Endothelial cell of umbilical vein (primary cell): ENCODE measurements at regions not wholly inside any gene's neighbourhood (a gene's known extent, or its start where the extent isn't known, plus 50 kb on each side); places are given as distances from the start of the nearest gene placed in this dataset.

Experiments
- BruUV-seq: library from RNA; stranded (reverse); fragments of 400-500 nt; replicated peaks from 2 replicates; lab custom pipeline; 2021; lab: Mats Ljungman, UMichigan
- CTCF ChIA-PET: fragments of 300-600, 350-600 bp; sonication (Branson Sonifier 250); formaldehyde crosslinking; loops from one replicate; lab custom pipeline; 2021; ENCODE audit warnings: antibody characterized with exemption, inconsistent platforms; lab: Charles Lee
- POLR2A ChIA-PET: fragments of 300-600, 350-600 bp; sonication (Branson Sonifier 250); formaldehyde crosslinking; loops from one replicate; lab custom pipeline; 2021; ENCODE audit warnings: antibody characterized with exemption, inconsistent platforms; lab: Charles Lee
- DNase-seq: peaks from one replicate; pipeline ENCODE4 v3.0.0-alpha.2; 2011; ENCODE audit warnings: low read depth, low spot score
- FAIRE-seq: peaks from 2 replicates; lab custom pipeline; 2011; peaks lifted over from hg19 to GRCh38; lab: Jason Lieb, UNC
- H2AFZ ChIP-seq: 2 replicates; pipeline ENCODE4 v1.6.0; 2012; ENCODE audit warnings: low read depth, low read length, control low read depth, inconsistent platforms
- H3K27ac ChIP-seq: 2 replicates; pipeline ENCODE4 v1.5.1; 2011; ENCODE audit warnings: low read depth, mild to moderate bottlenecking, control low read depth, low read length, moderate library complexity; ENCODE audit not compliant: insufficient read depth
- H3K27me3 ChIP-seq, 2 experiments: 2 replicates each; pipeline versions ENCODE4 v1.6.0 to v1.6.1; 2011; ENCODE audit warnings: low read length in 2 of 2, mixed read lengths in 1 of 2; ENCODE audit not compliant: control insufficient read depth in 2 of 2, insufficient read depth in 2 of 2
- H3K36me3 ChIP-seq, 2 experiments: 2 replicates in 1 of 2; 3 replicates in 1 of 2; pipeline ENCODE4 v1.5.1; 2011; ENCODE audit warnings: low read length in 2 of 2, mild to moderate bottlenecking in 1 of 2, moderate library complexity in 1 of 2; ENCODE audit not compliant: control insufficient read depth in 2 of 2, insufficient read depth in 2 of 2; ENCODE audit errors: extremely low read depth in 1 of 2
- H3K4me1 ChIP-seq: 3 replicates; pipeline ENCODE4 v1.5.1; 2011; ENCODE audit warnings: mild to moderate bottlenecking, low read length; ENCODE audit not compliant: control insufficient read depth, insufficient read depth; ENCODE audit errors: extremely low read depth
- H3K4me2 ChIP-seq: 2 replicates; pipeline ENCODE4 v1.6.1; 2011; ENCODE audit warnings: low read length, control low read depth, mixed read lengths; ENCODE audit not compliant: insufficient read depth
- H3K4me3 ChIP-seq, 3 experiments: fragments of 200-600 bp in 1 of 3; sonication (generic), shearing (Covaris generic) in 1 of 3; replicated peaks in 1 of 3; 2 replicates each; pipeline ENCODE4 v1.5.1; 2011 to 2016; ENCODE audit warnings: control low read depth in 3 of 3, low read length in 3 of 3, mild to moderate bottlenecking in 2 of 3, inconsistent platforms in 1 of 3, low read depth in 1 of 3, moderate library complexity in 1 of 3; ENCODE audit not compliant: insufficient read depth in 1 of 3
- H3K79me2 ChIP-seq: 2 replicates; pipeline ENCODE4 v1.6.0; 2012; ENCODE audit warnings: low read length, inconsistent platforms; ENCODE audit not compliant: control insufficient read depth, insufficient read depth
- H3K9ac ChIP-seq: replicated peaks from 2 replicates; pipeline ENCODE3; 2011; ENCODE audit warnings: low read length, control low read depth; ENCODE audit not compliant: insufficient read depth; ENCODE audit errors: extremely low read depth
- H3K9me1 ChIP-seq: replicated peaks from 3 replicates; pipeline ENCODE4 v1.6.0; 2011; ENCODE audit warnings: mild to moderate bottlenecking, low read length; ENCODE audit not compliant: control insufficient read depth, insufficient read depth; ENCODE audit errors: extremely low read depth
- H3K9me3 ChIP-seq: replicated peaks from 2 replicates; pipeline ENCODE4 v1.5.1; 2012; ENCODE audit warnings: low read length, inconsistent platforms; ENCODE audit not compliant: control insufficient read depth, insufficient read depth
- H4K20me1 ChIP-seq: replicated peaks from 2 replicates; pipeline ENCODE3; 2011; ENCODE audit warnings: mild to moderate bottlenecking, low read length; ENCODE audit not compliant: control insufficient read depth, insufficient read depth; ENCODE audit errors: extremely low read depth
- CTCF ChIP-seq, 2 donors: IDR thresholded peaks; 1 replicate in 1 of 2; 2 replicates in 1 of 2; pipeline ENCODE4 v1.5.1; 2011; ENCODE audit warnings: low read length in 2 of 2, mild to moderate bottlenecking in 2 of 2, moderate library complexity in 2 of 2, control low read depth in 1 of 2, inconsistent platforms in 1 of 2, low read depth in 1 of 2; ENCODE audit not compliant: insufficient read depth in 1 of 2; ENCODE audit errors: extremely low read depth in 1 of 2
- EZH2 ChIP-seq: IDR thresholded peaks from 2 replicates; pipeline ENCODE4 v1.6.1; 2012; ENCODE audit warnings: borderline replicate concordance, low read depth, mild to moderate bottlenecking, moderate library complexity, low read length, inconsistent platforms; ENCODE audit not compliant: severe bottlenecking
- FOS ChIP-seq: IDR thresholded peaks from 2 replicates; pipeline ENCODE4 v1.6.1; 2011; ENCODE audit warnings: mild to moderate bottlenecking, low read length, moderate library complexity, borderline replicate concordance; ENCODE audit not compliant: insufficient read depth
- GATA2 ChIP-seq: IDR thresholded peaks from 2 replicates; pipeline ENCODE4 v1.7.0; 2011; ENCODE audit warnings: low read depth, mild to moderate bottlenecking, moderate library complexity, mixed read lengths, low read length; ENCODE audit not compliant: insufficient read length, insufficient read depth
- JUN ChIP-seq: IDR thresholded peaks from 2 replicates; pipeline ENCODE4 v1.6.1; 2011; ENCODE audit warnings: borderline replicate concordance, low read depth; ENCODE audit not compliant: insufficient read length, insufficient read depth
- MAX ChIP-seq: IDR thresholded peaks from 2 replicates; pipeline ENCODE4 v1.6.1; 2011; ENCODE audit not compliant: insufficient read depth, insufficient read length
- MYC ChIP-seq: IDR thresholded peaks from one replicate; pipeline ENCODE4 v1.6.1; 2011; ENCODE audit warnings: mild to moderate bottlenecking, low read depth, low read length
- POLR2A ChIP-seq: IDR thresholded peaks from 2 replicates; pipeline ENCODE4 v1.6.1; 2012; ENCODE audit warnings: low read depth, mild to moderate bottlenecking, control low read depth, low read length
- POLR2AphosphoS5 ChIP-seq: IDR thresholded peaks from 2 replicates; pipeline ENCODE4 v1.6.1; 2012; ENCODE audit warnings: low read depth, mild to moderate bottlenecking, control low read depth, low read length, moderate library complexity; ENCODE audit not compliant: insufficient read depth
- dilution Hi-C: fragments of 300-500 bp; cut with MboI; formaldehyde crosslinking; loops from one replicate; pipeline ENCODE4 v1.15.0; 2019; ENCODE audit warnings: low sequenced_read_pairs; ENCODE audit not compliant: extremely low pct_ligation_motif_present
- intact Hi-C: fragments of 100-400 bp; cut with micrococcal nuclease; formaldehyde crosslinking; loops from one replicate; pipeline ENCODE4 v1.10.0; 2022

GRCh38 chr21:36246080-36246631 is 73.8 kb upstream of the MORC3 start:
- no peaks in the 10 kb centered on the region for H3K9me1 ChIP-seq
- ChIA-PET CTCF (interaction anchor here (1.3 to 2.5 kb wide), 3 partner anchors 10 to 18 kb away, joined by 3 to 14 read pairs (median 7); no protein-coding TSS in a partner anchor), POLR2A (interaction anchor here (1.4 kb wide), 1 partner anchor 74 kb away, joined by 4 read pairs; the partner anchor contains the start of gene MORC3)
- H3K79me2 ChIP-seq = no peaks in the 10 kb centered on the region
- no peaks in the 10 kb centered on the region for H3K27me3 ChIP-seq
- no peak overlapping the region for H3K4me3 ChIP-seq
- no TSS peak for BruUV-seq
- no peaks in the 10 kb centered on the region for H3K9me3 ChIP-seq
- H3K4me1 ChIP-seq = no peaks in the 10 kb centered on the region
- TF ChIP-seq CTCF (IDR thresholded peaks at IDR 0.05; ENCODE audit: extremely low read depth in 1 of 2, insufficient read depth in 1 of 2, low read depth in 1 of 2, low read length in 2 of 2) = no peak
- intact Hi-C loops (no loop called here), dilution Hi-C loops (no loop called here)
- H3K4me2 ChIP-seq = no peak overlapping the region
- H2AFZ ChIP-seq = no peak overlapping the region
- DNase-seq (no peak), FAIRE-seq (no peak)
- H4K20me1 ChIP-seq = no peaks in the 10 kb centered on the region
- H3K9ac ChIP-seq = no peak overlapping the region
- no peak overlapping the region for H3K27ac ChIP-seq
- H3K36me3 ChIP-seq = peaks cover 0 to 12% of the 10 kb centered on the region in 2 experiments

- DNase-seq (no peak), FAIRE-seq (no peak)
- H3K9me1 ChIP-seq = no peaks in the 10 kb centered on the region
- H3K4me1 ChIP-seq = no peaks in the 10 kb centered on the region
- H3K9me3 ChIP-seq = no peaks in the 10 kb centered on the region
- POLR2A ChIA-PET = no interaction called here
- no peaks in the 10 kb centered on the region for H4K20me1 ChIP-seq
- H3K4me3 ChIP-seq = no peak overlapping the region
- H3K27ac ChIP-seq = no peak overlapping the region
- intact Hi-C loops (no loop called here), dilution Hi-C loops (no loop called here)
- H3K27me3 ChIP-seq = no peaks in the 10 kb centered on the region
- no peaks in the 10 kb centered on the region for H3K79me2 ChIP-seq
- TF ChIP-seq MYC (no peak), JUN (no peak), GATA2 (no peak), MAX (no peak), FOS (no peak), POLR2AphosphoS5 (no peak), CTCF (IDR thresholded peaks at IDR 0.05; ENCODE audit: extremely low read depth in 1 of 2, insufficient read depth in 1 of 2, low read depth in 1 of 2, low read length in 2 of 2) (no peak), EZH2 (no peak), POLR2A (no peak)
- H3K4me2 ChIP-seq = no peak overlapping the region
- no TSS peak for BruUV-seq
- no peak overlapping the region for H3K9ac ChIP-seq
- CTCF ChIA-PET = interaction anchor here (0.5 to 2.5 kb wide), 3 partner anchors 13 to 44 kb away, joined by 3 to 14 read pairs (median 6); no protein-coding TSS in a partner anchor
- no peak overlapping the region for H2AFZ ChIP-seq
- H3K36me3 ChIP-seq = peaks cover 0 to 12% of the 10 kb centered on the region in 2 experiments
Observed at GRCh38 chr21:36247316-36248010, 72.5 kb upstream of the MORC3 start.
